ENCODE measurements at regions not wholly inside any gene's neighbourhood (a gene's known extent, or its start where the extent isn't known, plus 50 kb on each side); places are given as distances from the start of the nearest gene placed in this dataset.

DNA sequence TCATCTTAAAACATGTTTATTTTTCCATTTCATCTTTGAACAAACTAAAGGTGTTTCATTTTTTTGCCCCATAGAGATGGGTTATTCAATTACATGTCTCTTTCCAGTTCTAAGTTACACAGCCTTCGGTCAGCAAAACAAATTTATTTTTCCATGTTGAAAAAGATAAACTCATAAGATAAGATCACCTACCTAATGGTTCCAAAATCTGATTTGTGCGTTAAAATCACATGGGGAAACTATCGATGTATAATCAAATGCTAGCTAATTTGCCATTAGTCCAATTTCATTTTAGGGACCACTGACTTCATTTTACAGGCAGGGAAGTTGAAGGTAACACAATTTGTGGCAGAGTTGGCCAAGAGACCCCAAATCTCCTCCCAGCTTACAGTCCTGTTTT lies 67.2 kb upstream of the ACSL1 start:
- no peak for TF ChIP-seq TCF4 (CRISPR knock-in tag; IDR thresholded peaks at IDR 0.05; ENCODE audit: borderline replicate concordance)
- TF ChIP-seq ZNF565 (CRISPR knock-in tag; conservative IDR thresholded peaks at IDR 0.05; ENCODE audit: low read depth), result no peak
- TF ChIP-seq ESRRG (CRISPR knock-in tag; IDR thresholded peaks at IDR 0.05), result no peak
- TF ChIP-seq, protein P1, sequence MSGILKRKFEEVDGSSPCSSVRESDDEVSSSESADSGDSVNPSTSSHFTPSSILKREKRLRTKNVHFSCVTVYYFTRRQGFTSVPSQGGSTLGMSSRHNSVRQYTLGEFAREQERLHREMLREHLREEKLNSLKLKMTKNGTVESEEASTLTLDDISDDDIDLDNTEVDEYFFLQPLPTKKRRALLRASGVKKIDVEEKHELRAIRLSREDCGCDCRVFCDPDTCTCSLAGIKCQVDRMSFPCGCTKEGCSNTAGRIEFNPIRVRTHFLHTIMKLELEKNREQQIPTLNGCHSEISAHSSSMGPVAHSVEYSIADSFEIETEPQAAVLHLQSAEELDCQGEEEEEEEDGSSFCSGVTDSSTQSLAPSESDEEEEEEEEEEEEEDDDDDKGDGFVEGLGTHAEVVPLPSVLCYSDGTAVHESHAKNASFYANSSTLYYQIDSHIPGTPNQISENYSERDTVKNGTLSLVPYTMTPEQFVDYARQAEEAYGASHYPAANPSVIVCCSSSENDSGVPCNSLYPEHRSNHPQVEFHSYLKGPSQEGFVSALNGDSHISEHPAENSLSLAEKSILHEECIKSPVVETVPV (CRISPR knock-in tag; IDR thresholded peaks at IDR 0.05), result no peak
- TF ChIP-seq, protein P2, sequence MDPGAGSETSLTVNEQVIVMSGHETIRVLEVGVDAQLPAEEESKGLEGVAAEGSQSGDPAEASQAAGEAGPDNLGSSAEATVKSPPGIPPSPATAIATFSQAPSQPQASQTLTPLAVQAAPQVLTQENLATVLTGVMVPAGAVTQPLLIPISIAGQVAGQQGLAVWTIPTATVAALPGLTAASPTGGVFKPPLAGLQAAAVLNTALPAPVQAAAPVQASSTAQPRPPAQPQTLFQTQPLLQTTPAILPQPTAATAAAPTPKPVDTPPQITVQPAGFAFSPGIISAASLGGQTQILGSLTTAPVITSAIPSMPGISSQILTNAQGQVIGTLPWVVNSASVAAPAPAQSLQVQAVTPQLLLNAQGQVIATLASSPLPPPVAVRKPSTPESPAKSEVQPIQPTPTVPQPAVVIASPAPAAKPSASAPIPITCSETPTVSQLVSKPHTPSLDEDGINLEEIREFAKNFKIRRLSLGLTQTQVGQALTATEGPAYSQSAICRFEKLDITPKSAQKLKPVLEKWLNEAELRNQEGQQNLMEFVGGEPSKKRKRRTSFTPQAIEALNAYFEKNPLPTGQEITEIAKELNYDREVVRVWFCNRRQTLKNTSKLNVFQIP (CRISPR knock-in tag; IDR thresholded peaks at IDR 0.05; ENCODE audit: borderline replicate concordance, low read depth), result no peak
- no peak for TF ChIP-seq ISL1 (CRISPR knock-in tag; IDR thresholded peaks at IDR 0.05)
- TF ChIP-seq, protein P3, sequence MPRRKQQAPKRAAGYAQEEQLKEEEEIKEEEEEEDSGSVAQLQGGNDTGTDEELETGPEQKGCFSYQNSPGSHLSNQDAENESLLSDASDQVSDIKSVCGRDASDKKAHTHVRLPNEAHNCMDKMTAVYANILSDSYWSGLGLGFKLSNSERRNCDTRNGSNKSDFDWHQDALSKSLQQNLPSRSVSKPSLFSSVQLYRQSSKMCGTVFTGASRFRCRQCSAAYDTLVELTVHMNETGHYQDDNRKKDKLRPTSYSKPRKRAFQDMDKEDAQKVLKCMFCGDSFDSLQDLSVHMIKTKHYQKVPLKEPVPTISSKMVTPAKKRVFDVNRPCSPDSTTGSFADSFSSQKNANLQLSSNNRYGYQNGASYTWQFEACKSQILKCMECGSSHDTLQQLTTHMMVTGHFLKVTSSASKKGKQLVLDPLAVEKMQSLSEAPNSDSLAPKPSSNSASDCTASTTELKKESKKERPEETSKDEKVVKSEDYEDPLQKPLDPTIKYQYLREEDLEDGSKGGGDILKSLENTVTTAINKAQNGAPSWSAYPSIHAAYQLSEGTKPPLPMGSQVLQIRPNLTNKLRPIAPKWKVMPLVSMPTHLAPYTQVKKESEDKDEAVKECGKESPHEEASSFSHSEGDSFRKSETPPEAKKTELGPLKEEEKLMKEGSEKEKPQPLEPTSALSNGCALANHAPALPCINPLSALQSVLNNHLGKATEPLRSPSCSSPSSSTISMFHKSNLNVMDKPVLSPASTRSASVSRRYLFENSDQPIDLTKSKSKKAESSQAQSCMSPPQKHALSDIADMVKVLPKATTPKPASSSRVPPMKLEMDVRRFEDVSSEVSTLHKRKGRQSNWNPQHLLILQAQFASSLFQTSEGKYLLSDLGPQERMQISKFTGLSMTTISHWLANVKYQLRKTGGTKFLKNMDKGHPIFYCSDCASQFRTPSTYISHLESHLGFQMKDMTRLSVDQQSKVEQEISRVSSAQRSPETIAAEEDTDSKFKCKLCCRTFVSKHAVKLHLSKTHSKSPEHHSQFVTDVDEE (CRISPR knock-in tag; IDR thresholded peaks at IDR 0.05), result no peak
- no peak for TF ChIP-seq ZFP30 (CRISPR knock-in tag; IDR thresholded peaks at IDR 0.05)
- TF ChIP-seq ZC3H10 (CRISPR knock-in tag; IDR thresholded peaks at IDR 0.05), result no peak
- no peak for TF ChIP-seq ARNTL (CRISPR knock-in tag; IDR thresholded peaks at IDR 0.05; ENCODE audit: borderline replicate concordance, low read depth)
- no peak for TF ChIP-seq ZNF70 (CRISPR knock-in tag; IDR thresholded peaks at IDR 0.05)
- TF ChIP-seq RARB (CRISPR knock-in tag; IDR thresholded peaks at IDR 0.05), result no peak
- ATAC-seq, result no peak

DNA sequence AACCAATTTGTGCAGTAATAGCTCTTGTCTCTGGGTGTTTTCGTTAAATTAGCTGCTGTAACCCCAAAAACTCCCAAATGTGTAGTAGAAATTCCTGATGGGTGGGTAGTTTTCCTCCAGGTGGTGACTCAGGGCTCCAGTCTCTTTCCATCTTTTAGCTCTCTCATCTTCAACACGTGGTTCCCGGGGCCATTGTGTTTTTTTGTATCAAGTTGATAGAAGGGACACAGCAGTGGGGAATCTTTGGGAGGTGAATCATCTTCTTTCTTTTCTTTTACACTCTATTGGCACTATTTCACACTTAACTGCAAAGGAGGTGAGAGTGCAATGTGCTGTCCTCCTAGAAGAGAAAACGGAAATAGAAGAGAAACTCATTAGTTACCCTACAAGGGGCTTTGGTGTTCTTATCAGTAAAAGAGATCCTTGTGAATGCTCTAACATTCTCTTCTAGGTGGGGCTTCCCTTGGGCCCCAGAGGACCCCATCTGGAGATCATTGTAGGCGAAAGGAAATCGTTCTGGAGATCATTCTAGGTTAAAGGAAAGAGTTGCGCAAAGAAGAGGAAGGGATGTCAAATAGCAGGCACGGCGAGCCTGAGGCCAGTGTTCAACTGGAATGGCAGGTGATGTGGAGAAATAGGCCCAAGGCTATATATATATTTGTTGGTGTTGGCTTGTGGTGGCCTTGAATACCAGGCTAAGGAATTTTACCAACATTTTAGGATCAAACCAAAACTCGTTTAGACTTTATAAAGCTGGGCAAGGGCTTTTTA lies 68.2 kb upstream of the ACSL1 start:
- TF ChIP-seq ESRRG (CRISPR knock-in tag; IDR thresholded peaks at IDR 0.05), result no peak
- ATAC-seq, result no peak

DNA sequence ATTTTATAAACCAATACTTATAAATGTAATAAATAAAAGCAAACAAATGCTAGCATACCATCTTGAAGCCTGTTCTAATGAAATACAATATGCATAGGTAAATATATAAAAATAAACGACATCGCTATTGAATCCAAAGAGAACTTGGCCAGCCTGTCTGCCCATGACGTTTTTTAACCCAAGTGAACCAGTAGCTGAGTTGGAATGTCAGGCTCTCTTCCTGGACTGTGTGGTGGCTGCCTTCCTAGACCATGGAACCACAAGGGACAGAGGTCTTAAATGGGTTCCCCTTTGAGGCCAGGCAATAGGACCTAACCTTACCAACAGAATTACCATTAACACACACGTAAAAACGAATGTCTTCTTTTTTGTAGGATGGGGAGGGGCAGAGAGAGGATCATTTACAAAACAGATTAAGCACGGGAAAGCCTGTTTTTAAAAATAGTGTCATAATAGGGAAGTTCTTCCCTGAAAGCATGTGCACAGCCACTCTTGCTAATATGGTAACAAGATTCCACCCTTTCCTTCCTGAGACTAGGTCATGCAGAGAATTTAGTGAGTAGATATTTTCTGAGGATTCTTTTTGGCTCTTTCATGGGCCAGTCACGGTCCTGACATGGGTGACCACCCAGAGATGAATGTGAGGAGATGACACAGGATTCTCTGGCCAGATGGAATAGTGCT lies 69.4 kb upstream of the ACSL1 start:
- TF ChIP-seq ZC3H10 (CRISPR knock-in tag; IDR thresholded peaks at IDR 0.05) (no peak), PPARA (CRISPR knock-in tag; IDR thresholded peaks at IDR 0.05; ENCODE audit: borderline replicate concordance) (no peak), ZNF70 (CRISPR knock-in tag; IDR thresholded peaks at IDR 0.05) (no peak), GLIS3 (CRISPR knock-in tag; IDR thresholded peaks at IDR 0.05) (no peak), ZNF565 (CRISPR knock-in tag; conservative IDR thresholded peaks at IDR 0.05; ENCODE audit: low read depth) (no peak), OSR1 (CRISPR knock-in tag; IDR thresholded peaks at IDR 0.05) (no peak), TCF4 (CRISPR knock-in tag; IDR thresholded peaks at IDR 0.05; ENCODE audit: borderline replicate concordance) (no peak), CSDC2 (CRISPR knock-in tag; IDR thresholded peaks at IDR 0.05) (no peak), ARNTL (CRISPR knock-in tag; IDR thresholded peaks at IDR 0.05; ENCODE audit: borderline replicate concordance, low read depth) (no peak)
- TF ChIP-seq, protein P4, sequence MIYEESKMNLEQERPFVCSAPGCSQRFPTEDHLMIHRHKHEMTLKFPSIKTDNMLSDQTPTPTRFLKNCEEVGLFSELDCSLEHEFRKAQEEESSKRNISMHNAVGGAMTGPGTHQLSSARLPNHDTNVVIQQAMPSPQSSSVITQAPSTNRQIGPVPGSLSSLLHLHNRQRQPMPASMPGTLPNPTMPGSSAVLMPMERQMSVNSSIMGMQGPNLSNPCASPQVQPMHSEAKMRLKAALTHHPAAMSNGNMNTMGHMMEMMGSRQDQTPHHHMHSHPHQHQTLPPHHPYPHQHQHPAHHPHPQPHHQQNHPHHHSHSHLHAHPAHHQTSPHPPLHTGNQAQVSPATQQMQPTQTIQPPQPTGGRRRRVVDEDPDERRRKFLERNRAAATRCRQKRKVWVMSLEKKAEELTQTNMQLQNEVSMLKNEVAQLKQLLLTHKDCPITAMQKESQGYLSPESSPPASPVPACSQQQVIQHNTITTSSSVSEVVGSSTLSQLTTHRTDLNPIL (CRISPR knock-in tag; IDR thresholded peaks at IDR 0.05; ENCODE audit: low read depth), result no peak
- TF ChIP-seq, protein P1 (CRISPR knock-in tag; IDR thresholded peaks at IDR 0.05), result no peak
- TF ChIP-seq, protein P2 (CRISPR knock-in tag; IDR thresholded peaks at IDR 0.05; ENCODE audit: borderline replicate concordance, low read depth), result no peak
- TF ChIP-seq, protein P5, sequence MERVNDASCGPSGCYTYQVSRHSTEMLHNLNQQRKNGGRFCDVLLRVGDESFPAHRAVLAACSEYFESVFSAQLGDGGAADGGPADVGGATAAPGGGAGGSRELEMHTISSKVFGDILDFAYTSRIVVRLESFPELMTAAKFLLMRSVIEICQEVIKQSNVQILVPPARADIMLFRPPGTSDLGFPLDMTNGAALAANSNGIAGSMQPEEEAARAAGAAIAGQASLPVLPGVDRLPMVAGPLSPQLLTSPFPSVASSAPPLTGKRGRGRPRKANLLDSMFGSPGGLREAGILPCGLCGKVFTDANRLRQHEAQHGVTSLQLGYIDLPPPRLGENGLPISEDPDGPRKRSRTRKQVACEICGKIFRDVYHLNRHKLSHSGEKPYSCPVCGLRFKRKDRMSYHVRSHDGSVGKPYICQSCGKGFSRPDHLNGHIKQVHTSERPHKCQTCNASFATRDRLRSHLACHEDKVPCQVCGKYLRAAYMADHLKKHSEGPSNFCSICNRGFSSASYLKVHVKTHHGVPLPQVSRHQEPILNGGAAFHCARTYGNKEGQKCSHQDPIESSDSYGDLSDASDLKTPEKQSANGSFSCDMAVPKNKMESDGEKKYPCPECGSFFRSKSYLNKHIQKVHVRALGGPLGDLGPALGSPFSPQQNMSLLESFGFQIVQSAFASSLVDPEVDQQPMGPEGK (CRISPR knock-in tag; IDR thresholded peaks at IDR 0.05; ENCODE audit: borderline replicate concordance), result no peak
- ATAC-seq, result no peak

Measured in SK-N-SH treated with all-trans-retinoic acid at 6 μM for 48 hours (cell line).